GM21423 (cell line): ENCODE measurements at regions not wholly inside any gene's neighbourhood (a gene's known extent, or its start where the extent isn't known, plus 50 kb on each side); places are given as distances from the start of the nearest gene placed in this dataset.
"Not testable (repeated sequence)": the region's sequence is repeated elsewhere in the genome, so short reads cannot be mapped to it uniquely, and the experiment has no call there.

Experiments
- ATAC-seq: cut with Tn5 transposase; IDR thresholded peaks from one replicate; pipeline ENCODE4 v1.9.1; 2021; ENCODE audit warnings: mild to moderate bottlenecking, moderate library complexity; ENCODE audit not compliant: unreplicated experiment

- no peak for ATAC-seq
Measured at GRCh38 chr18:39190508-39190907, 1624.9 kb upstream of the CELF4 start.

DNA sequence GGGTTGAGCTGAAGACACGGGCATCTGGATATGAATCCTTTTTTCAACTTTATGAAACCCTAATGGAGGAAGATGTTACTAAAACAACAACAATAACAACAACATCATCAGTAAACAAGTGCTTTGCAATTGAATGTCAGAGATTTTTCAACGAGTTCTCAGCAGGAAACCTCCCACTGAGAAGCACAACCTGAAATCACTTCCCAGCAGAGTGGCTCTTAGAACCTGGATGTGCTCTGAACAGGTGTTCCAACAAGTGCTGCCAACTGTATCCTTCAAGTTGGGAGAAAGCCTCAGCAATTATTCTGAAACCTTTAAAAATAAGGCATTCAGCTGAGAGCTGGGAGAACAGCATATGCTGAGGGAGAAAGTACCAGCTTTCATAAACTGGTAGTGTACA lies 1622.7 kb upstream of the CELF4 start:
- no peak for ATAC-seq

GRCh38 chr18:39186008-39186407 lies 1620.4 kb upstream of the CELF4 start:
- no peak for ATAC-seq

DNA sequence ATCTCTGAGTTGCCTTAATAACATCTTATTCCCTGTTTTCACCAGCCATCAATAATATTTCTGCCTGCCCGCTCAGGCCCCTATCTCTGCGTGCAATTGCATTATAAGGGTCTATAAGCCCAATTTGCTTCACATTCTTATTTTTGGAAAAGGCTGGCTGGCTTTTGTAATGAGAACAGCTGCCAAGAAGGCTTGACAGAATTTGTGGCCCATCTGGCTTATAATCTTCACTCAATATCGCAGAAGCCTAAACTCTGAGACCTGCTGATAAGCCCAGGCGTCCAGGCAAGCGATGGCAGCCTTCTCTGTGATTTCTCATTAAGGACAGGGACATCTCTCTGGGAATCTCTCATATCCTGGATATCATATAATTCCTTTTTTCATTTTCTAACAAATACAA lies 1618.6 kb upstream of the CELF4 start:
- ATAC-seq = no peak

GRCh38 chr18:39178166-39178565 lies 1612.6 kb upstream of the CELF4 start:
- ATAC-seq = no peak

DNA sequence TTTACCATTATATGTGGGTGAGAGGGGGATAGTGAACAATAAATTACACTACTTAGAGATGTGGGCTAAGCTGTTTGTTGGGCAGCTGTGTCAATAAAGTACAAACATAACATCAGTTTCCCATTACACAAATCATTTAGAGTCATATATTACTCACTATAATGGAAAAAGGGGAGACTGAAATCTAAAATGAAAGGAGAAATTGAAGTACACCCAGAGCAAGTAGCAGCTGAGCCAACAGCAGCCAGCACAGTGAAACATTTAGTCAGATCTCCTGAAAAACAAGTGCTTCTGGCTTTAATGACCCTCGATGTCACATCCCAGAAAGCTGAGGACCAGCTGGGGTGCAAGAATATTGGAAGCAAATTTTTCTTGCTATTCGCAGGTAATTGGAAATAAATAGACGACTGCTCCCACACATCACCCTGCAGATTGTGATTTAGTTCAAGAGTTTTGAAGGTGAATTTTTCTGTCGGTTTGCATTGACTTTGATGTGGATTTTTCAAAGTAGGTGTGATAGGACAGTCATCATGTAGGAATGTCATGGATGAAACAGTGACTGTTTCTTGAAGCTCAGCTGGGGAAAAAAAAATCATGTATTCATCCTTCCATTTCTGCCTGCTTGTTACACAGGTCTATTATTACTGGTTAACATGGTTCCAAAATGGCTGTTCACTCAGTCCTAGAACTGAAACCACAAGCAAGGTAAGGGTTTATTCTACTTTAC lies 1607.3 kb upstream of the CELF4 start:
- ATAC-seq = no peak

GRCh38 chr18:39168723-39169122 lies 1603.1 kb upstream of the CELF4 start:
- no peak for ATAC-seq

GRCh38 chr18:39167990-39168389 lies 1602.4 kb upstream of the CELF4 start:
- ATAC-seq = no peak

DNA sequence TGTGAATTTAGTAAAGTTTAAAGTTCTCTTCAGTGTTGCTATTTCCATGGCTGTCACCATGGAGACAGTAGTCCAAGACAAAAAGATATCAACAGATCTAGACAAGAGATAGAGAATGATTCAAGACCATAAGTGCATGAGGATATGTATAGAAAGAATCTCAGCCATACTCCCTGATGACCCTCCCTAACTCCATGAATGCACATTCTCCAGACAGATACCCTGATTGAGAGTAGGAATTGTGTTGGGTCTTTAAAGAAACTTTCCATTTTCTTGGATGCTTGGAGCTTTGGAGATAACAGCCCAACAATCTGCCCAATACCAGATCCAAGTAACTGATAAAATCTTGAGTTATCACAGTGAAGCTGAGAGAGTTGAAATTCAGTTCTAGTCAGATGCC lies 1601.2 kb upstream of the CELF4 start:
- ATAC-seq = no peak

GRCh38 chr18:39162013-39162827 lies 1596.6 kb upstream of the CELF4 start:
- ATAC-seq = no peak

DNA sequence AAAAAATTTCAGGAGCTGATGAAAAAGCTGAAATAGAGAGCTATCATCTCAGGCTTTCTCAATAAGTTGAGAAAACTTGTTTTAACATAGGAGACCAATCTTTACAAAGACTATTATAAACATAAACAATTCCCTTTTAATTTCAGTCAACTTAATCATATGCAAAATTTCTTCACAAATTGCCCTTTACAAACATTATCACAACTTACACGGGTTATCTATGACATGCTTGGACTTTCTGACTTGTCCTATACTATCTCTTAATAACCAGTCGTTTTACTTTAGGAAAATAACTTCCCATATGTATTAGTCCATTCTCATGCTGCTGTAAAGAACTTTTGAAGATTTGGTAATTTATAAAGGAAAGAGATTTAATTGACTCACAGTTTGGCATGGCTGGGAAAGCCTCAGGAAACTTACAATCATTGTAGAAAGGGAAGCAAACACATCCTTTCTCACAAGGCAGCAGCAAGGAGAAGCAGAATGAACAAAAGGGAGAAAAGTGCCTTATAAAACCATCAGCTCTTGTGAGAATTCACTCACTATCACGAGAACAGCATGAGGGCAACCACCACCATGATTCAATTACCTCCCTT lies 1583.7 kb upstream of the CELF4 start:
- ATAC-seq = no peak

- ATAC-seq = no peak
Measured at GRCh38 chr18:39134255-39134654, 1568.7 kb upstream of the CELF4 start.

DNA sequence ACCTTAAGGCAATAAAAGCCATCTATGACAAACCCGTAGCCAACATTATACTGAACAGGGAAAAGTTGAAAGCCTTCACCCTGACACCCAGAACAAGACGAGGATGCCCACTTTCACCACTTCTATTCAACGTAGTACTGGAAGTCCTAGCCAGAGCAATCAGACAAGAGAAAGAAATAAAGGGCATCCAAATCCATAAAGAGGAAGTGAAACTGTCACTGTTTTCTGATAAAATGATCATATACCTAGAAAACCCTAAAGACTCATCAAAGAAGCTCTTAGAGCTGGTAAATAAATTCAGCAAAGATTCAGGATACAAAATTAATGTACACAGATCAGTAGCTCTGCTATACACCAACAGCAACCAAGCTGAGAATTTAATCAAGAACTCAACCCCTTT lies 1561.9 kb upstream of the CELF4 start:
- not testable (repeated sequence) for ATAC-seq

DNA sequence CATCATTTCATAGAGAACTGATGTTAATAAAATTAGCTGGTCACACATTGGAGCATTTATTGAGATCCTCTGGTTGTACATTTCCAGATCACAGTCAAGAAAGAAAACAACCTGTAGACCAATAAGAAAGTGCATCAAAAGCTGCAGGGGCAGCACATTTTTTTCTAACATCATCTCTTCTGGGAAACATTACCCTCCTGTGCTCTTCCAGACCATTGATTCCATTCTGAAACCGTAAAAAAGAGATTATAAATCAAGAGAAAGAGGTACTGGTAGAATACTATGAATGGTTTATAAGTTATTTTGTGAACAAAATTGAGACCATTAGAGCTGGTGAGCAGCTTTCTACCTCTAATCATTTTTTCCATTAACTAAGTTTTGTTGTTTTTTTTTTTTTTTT lies 1548.2 kb upstream of the CELF4 start:
- ATAC-seq = no peak

GRCh38 chr18:39105104-39105503 lies 1539.5 kb upstream of the CELF4 start:
- no peak for ATAC-seq

DNA sequence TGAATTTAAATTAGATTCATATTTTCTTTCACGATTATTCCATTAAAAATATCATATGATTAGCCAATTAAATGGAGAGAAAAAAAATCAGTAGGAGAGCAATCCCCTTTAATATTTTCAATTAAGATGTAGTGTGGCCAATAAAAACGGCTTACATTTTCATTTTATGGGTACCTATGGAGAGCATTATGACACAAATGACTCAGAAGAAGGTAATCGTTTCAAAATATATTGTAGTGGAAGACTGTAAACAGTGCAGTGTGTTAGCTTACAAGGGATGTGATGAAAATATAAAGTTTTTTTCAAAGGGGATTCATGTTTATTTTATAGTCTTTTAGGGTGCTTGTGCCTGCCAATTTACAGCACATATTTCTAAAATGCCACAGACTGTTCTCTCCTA lies 1507.4 kb upstream of the CELF4 start:
- ATAC-seq = no peak

DNA sequence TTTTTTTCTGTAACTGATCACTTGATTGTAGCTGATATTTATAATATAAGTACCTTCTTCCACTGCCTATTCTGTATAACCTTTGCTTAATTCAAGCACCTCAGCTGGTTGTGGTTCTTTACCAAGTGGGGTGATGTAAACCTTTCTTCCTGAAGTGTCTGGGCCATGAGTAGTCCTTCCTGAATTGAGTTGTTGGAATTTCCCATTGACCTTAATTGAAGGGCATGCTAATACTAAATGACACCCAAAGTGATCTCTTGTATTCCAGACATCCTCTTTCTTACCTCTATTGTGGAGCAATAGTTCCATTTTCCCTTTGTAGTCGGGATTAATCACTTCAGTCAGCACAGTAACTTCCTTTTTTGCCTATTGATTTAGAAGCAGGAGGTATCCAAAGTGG lies 1496.8 kb upstream of the CELF4 start:
- no peak for ATAC-seq

- ATAC-seq = no peak
Measured at GRCh38 chr18:39058386-39059000, 1492.9 kb upstream of the CELF4 start.

DNA sequence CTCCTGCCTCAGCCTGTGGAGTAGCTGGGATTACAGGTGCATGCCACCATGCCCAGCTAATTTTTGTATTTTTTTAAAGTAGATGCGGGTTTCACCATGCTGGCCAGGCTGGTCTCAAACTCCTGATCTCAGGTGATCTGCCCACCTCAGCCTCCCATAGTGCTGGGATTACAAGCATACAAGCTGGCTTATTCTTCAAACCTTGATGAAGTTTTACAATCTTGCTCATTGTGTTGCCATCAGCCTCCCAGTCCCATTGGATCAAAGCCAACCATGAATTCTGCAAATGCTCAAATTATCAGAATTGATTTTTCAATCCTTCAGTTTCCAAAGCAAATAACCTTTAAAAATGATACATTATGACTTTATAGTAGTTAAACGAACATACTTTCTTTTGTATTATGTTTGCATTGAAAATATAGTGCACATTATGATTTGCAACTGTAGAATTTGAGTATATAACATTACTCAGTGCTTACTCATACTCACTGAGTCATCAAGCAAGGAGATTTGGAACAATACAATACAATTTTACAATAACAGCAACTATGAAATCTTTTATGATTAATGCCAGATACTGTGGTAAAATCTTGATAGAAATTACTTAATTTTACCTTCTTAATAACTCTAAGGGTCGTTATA lies 1491.9 kb upstream of the CELF4 start:
- no peak for ATAC-seq

DNA sequence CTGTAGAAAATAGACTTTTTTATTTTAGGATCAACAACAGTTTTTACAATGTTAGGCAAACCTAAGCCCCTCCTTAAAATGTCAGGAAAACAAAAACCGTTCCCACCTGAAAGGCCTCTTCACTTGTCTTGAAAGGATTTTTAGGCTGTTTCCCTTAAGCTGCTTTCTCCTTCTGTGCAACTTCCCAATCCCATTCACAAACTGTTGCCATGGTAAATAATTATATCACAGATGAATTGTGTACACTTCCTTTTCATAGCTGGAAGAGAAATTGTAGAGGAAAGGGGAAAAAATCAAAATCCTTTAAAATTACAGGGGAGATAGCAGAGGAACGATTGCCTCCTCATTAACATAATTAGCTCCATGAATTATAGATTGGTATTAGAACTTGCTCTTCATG lies 1488.0 kb upstream of the CELF4 start:
- ATAC-seq = no peak

- no peak for ATAC-seq
Measured at GRCh38 chr18:39051013-39051412, 1485.4 kb upstream of the CELF4 start.
